ENCODE measurements at regions not wholly inside any gene's neighbourhood (a gene's known extent, or its start where the extent isn't known, plus 50 kb on each side); places are given as distances from the start of the nearest gene placed in this dataset.

- no peak overlapping the region for H2AK5ac ChIP-seq (ENCODE audit: low read depth, low read length)
- H4K91ac ChIP-seq (replicated peaks; ENCODE audit: insufficient read length, low read length) = no peak overlapping the region
- H4K5ac ChIP-seq (ENCODE audit: insufficient read length, low read depth, low read length) = no peak overlapping the region
- H3K27me3 ChIP-seq (replicated peaks in 1 of 4; ENCODE audit: control insufficient read depth in 3 of 4, extremely low read depth in 1 of 4, insufficient read depth in 3 of 4, low read length in 3 of 4) = no peaks in the 10 kb centered on the region
- H3K4ac ChIP-seq (replicated peaks; ENCODE audit: insufficient read length, low read depth, low read length) = no peak overlapping the region
- DNase-seq (ENCODE audit: low read depth in 1 of 2, low spot score in 2 of 2) (no peak), FAIRE-seq (no peak)
- no peaks in the 10 kb centered on the region for H3K9me3 ChIP-seq (ENCODE audit: insufficient read depth in 2 of 2, low read depth in 1 of 2, low read length in 1 of 2)
- no peaks in the 10 kb centered on the region for H3K23me2 ChIP-seq (ENCODE audit: low read depth, low read length)
- H3K4me1 ChIP-seq (replicated peaks in 1 of 4; ENCODE audit: control insufficient read depth in 3 of 4, insufficient read depth in 4 of 4, low read length in 3 of 4) = no peaks in the 10 kb centered on the region
- no peak overlapping the region for H2BK5ac ChIP-seq (ENCODE audit: low read depth, low read length)
- H4K20me1 ChIP-seq (replicated peaks in 1 of 2; ENCODE audit: control insufficient read depth in 1 of 2, insufficient read depth in 2 of 2, low read length in 2 of 2) = no peaks in the 10 kb centered on the region
- no peak overlapping the region for H2AFZ ChIP-seq (ENCODE audit: low read length)
- ChIA-PET CTCF (ENCODE audit: partially characterized antibody) (interaction anchor here (1.3 kb wide), 1 partner anchor 14 kb away, joined by 5 read pairs; no protein-coding TSS in a partner anchor), POLR2A (ENCODE audit: partially characterized antibody) (no interaction called here)
- H3K23ac ChIP-seq (ENCODE audit: insufficient read length) = no peak overlapping the region
- no peaks in the 10 kb centered on the region for H3K79me1 ChIP-seq (ENCODE audit: low read depth, low read length)
- H3K9ac ChIP-seq (replicated peaks in 1 of 4; ENCODE audit: extremely low read depth in 1 of 4, low read depth in 3 of 4, low read length in 3 of 4) = no peak overlapping the region
- no peak overlapping the region for H2BK120ac ChIP-seq (replicated peaks; ENCODE audit: low read depth, low read length)
- H3K4me3 ChIP-seq (ENCODE audit: extremely low read depth in 1 of 4, insufficient read depth in 2 of 4, low read depth in 3 of 4, low read length in 4 of 4) = no peak overlapping the region
- no peak overlapping the region for H2BK20ac ChIP-seq (ENCODE audit: low read length)
- H3K27ac ChIP-seq (ENCODE audit: low read depth, low read length) = no peak overlapping the region
- no peak overlapping the region for H3K4me2 ChIP-seq (ENCODE audit: insufficient read depth in 1 of 2, low read depth in 2 of 2, low read length in 2 of 2)
- 92% methylated on average over 6 of the region's 6 CpGs; no CpG with 5 or more reads in 1 of the 2 experiments for WGBS, 2 experiments (ENCODE audit: extremely low coverage in 1 of 2, insufficient coverage in 1 of 2, insufficient read length in 1 of 2, insufficient replicate concordance in 2 of 2, low coverage in 1 of 2, low lambda C conversion rate in 2 of 2, missing lambda C conversion rate in 1 of 2)
- peak; percentile 47 for TF ChIP-seq E2F6 (IDR thresholded peaks at IDR 0.05)
- TF ChIP-seq ATF2 (IDR thresholded peaks at IDR 0.05; ENCODE audit: low read length) = no peak
- no peak for TF ChIP-seq FOSL1 (IDR thresholded peaks at IDR 0.05; ENCODE audit: insufficient read depth, low read depth, low read length)
- no peak for TF ChIP-seq POLR2A (IDR thresholded peaks at IDR 0.05; ENCODE audit: control extremely low read depth in 1 of 2, low read depth in 2 of 2, low read length in 2 of 2)
- no peak for TF ChIP-seq JUND (IDR thresholded peaks at IDR 0.05; ENCODE audit: low read length)
- no peak overlapping the region for H4K8ac ChIP-seq (ENCODE audit: extremely low read depth, insufficient read depth, low read length)
- no peaks in the 10 kb centered on the region for H3K36me3 ChIP-seq (ENCODE audit: control insufficient read depth in 2 of 4, insufficient read depth in 4 of 4, low read length in 3 of 4)
- H3K79me2 ChIP-seq (ENCODE audit: control insufficient read depth in 1 of 2, insufficient read depth in 2 of 2, low read length in 2 of 2) = no peaks in the 10 kb centered on the region
- H3K14ac ChIP-seq (ENCODE audit: insufficient read length) = no peak overlapping the region
- no peak overlapping the region for H2BK15ac ChIP-seq (ENCODE audit: low read length)
- no peak overlapping the region for H3K18ac ChIP-seq (ENCODE audit: extremely low read depth, low read length)
- H3K56ac ChIP-seq (replicated peaks; ENCODE audit: insufficient read length, low read depth, low read length) = no peak overlapping the region
- no peak overlapping the region for H2BK12ac ChIP-seq (ENCODE audit: low read depth, low read length)
Measured at GRCh38 chr2:175400975-175401374, 219.5 kb upstream of the ATP5MC3 start.

All from H1 (cell line).